ENCODE measurements at regions not wholly inside any gene's neighbourhood (a gene's known extent, or its start where the extent isn't known, plus 50 kb on each side); places are given as distances from the start of the nearest gene placed in this dataset.

- no peak for DNase-seq (ENCODE audit: low read depth)
These were observed 92.8 kb upstream of the MTPN start for GRCh38 chr7:136069840-136070529.

GRCh38 chr7:136067277-136067676 is 90.1 kb upstream of the MTPN start:
- no peak for DNase-seq (ENCODE audit: low read depth)

- DNase-seq (ENCODE audit: low read depth), result peak; percentile 65
These were observed 89.4 kb upstream of the MTPN start for GRCh38 chr7:136066304-136067143.

- DNase-seq (ENCODE audit: low read depth), result no peak
These were observed 87.6 kb upstream of the MTPN start for GRCh38 chr7:136064627-136065237.

GRCh38 chr7:136064081-136064480 is 86.9 kb upstream of the MTPN start:
- peak; percentile 39 for DNase-seq (ENCODE audit: low read depth)

- DNase-seq (ENCODE audit: low read depth), result no peak
These were observed 86.1 kb upstream of the MTPN start for GRCh38 chr7:136063326-136063666.

GRCh38 chr7:136062625-136063325 is 85.6 kb upstream of the MTPN start:
- peak; percentile 79 for DNase-seq (ENCODE audit: low read depth)

GRCh38 chr7:136061433-136061832 is 84.3 kb upstream of the MTPN start:
- no peak for DNase-seq (ENCODE audit: low read depth)

GRCh38 chr7:136058546-136058945 is 81.4 kb upstream of the MTPN start:
- DNase-seq (ENCODE audit: low read depth), result no peak

- DNase-seq (ENCODE audit: low read depth), result no peak
These were observed 80.3 kb upstream of the MTPN start for GRCh38 chr7:136057509-136057908.

- DNase-seq (ENCODE audit: low read depth), result no peak
These were observed 79.6 kb upstream of the MTPN start for GRCh38 chr7:136056651-136057231.

GRCh38 chr7:136055266-136055665 is 78.1 kb upstream of the MTPN start:
- no peak for DNase-seq (ENCODE audit: low read depth)

- DNase-seq (ENCODE audit: low read depth), result no peak
These were observed 76.7 kb upstream of the MTPN start for GRCh38 chr7:136053689-136054485.

- no peak for DNase-seq (ENCODE audit: low read depth)
These were observed 74.2 kb upstream of the MTPN start for GRCh38 chr7:136051203-136051928.

- no peak for DNase-seq (ENCODE audit: low read depth)
These were observed 73.3 kb upstream of the MTPN start for GRCh38 chr7:136050462-136050847.

GRCh38 chr7:136049818-136050461 is 72.8 kb upstream of the MTPN start:
- no peak for DNase-seq (ENCODE audit: low read depth)

GRCh38 chr7:136049117-136049516 is 72.0 kb upstream of the MTPN start:
- DNase-seq (ENCODE audit: low read depth), result no peak

GRCh38 chr7:136046548-136046947 is 69.4 kb upstream of the MTPN start:
- no peak for DNase-seq (ENCODE audit: low read depth)

- DNase-seq (ENCODE audit: low read depth), result peak; percentile 68
These were observed 68.8 kb upstream of the MTPN start for GRCh38 chr7:136045992-136046391.

GRCh38 chr7:136045181-136045580 is 68.0 kb upstream of the MTPN start:
- peak; percentile 85 for DNase-seq (ENCODE audit: low read depth)

Measured in LHCN-M2 (cell line).